RWPE2 (cell line): ENCODE measurements at regions not wholly inside any gene's neighbourhood (a gene's known extent, or its start where the extent isn't known, plus 50 kb on each side); places are given as distances from the start of the nearest gene placed in this dataset.

Experiments
- ATAC-seq: fragments of 200-7000 bp; cut with Tn5 transposase; 3 replicates; pipeline ENCODE4 v1.9.1; 2021; ENCODE audit warnings: low read depth
- DNase-seq: peaks from one replicate; pipeline ENCODE4 v3.0.0-alpha.2; 2020; ENCODE audit warnings: low spot score
- H3K27ac ChIP-seq: fragments of 450-650 bp; 2 replicates; pipeline ENCODE4 v1.5.1; 2017; ENCODE audit warnings: mild to moderate bottlenecking; ENCODE audit not compliant: poor library complexity, severe bottlenecking
- H3K27me3 ChIP-seq: fragments of 250-450 bp; sonication (Bioruptor Pico); 2 replicates; pipeline ENCODE4 v1.5.1; 2021; ENCODE audit warnings: mild to moderate bottlenecking, moderate library complexity; ENCODE audit not compliant: insufficient read depth, poor library complexity, severe bottlenecking
- H3K36me3 ChIP-seq: fragments of 250-450 bp; sonication (Bioruptor Pico); 2 replicates; pipeline ENCODE4 v1.5.1; 2020; ENCODE audit warnings: low read depth, mild to moderate bottlenecking, moderate library complexity
- H3K4me1 ChIP-seq: fragments of 250-450 bp; sonication (Bioruptor Pico); 2 replicates; pipeline ENCODE4 v1.5.1; 2021; ENCODE audit warnings: mild to moderate bottlenecking, moderate library complexity; ENCODE audit not compliant: insufficient read depth, poor library complexity, severe bottlenecking
- H3K4me3 ChIP-seq: fragments of 250-450 bp; sonication (Bioruptor Pico); 2 replicates; pipeline ENCODE4 v1.5.1; 2021; ENCODE audit warnings: mild to moderate bottlenecking, moderate library complexity; ENCODE audit not compliant: severe bottlenecking
- H3K9me3 ChIP-seq: fragments of 250-450 bp; sonication (Bioruptor Pico); 2 replicates; pipeline ENCODE4 v1.5.1; 2021; ENCODE audit warnings: mild to moderate bottlenecking, moderate library complexity; ENCODE audit not compliant: severe bottlenecking
- CTCF ChIP-seq: fragments of 450-650 bp; IDR thresholded peaks from one replicate; pipeline ENCODE4 v1.5.1; 2017; ENCODE audit warnings: mild to moderate bottlenecking, moderate library complexity; ENCODE audit not compliant: poor library complexity, severe bottlenecking

GRCh38 chr11:76298255-76298654, 82.7 kb downstream of the THAP12 start:
- ATAC-seq (no peak), DNase-seq (no peak)
- no peak overlapping the region for H3K27ac ChIP-seq
- H3K27me3 ChIP-seq: no peaks in the 10 kb centered on the region
- no peak for TF ChIP-seq CTCF
- H3K4me3 ChIP-seq: no peak overlapping the region
- H3K36me3 ChIP-seq: no peaks in the 10 kb centered on the region
- H3K4me1 ChIP-seq: no peaks in the 10 kb centered on the region
- H3K9me3 ChIP-seq: no peaks in the 10 kb centered on the region

- Histone ChIP-seq H3K36me3 (no peaks in the 10 kb centered on the region), H3K4me3 (no peak overlapping the region), H3K27me3 (no peaks in the 10 kb centered on the region), H3K9me3 (no peaks in the 10 kb centered on the region), H3K4me1 (no peaks in the 10 kb centered on the region), H3K27ac (no peak overlapping the region)
- no peak for TF ChIP-seq CTCF
- DNase-seq: no peak
- ATAC-seq: no peak
These were observed 84.0 kb downstream of the THAP12 start for GRCh38 chr11:76296731-76297542.

GRCh38 chr11:76293189-76293631, 86.9 kb upstream of the WNT11 start:
- H3K4me3 ChIP-seq: no peak overlapping the region
- H3K4me1 ChIP-seq: no peaks in the 10 kb centered on the region
- H3K9me3 ChIP-seq: no peaks in the 10 kb centered on the region
- H3K36me3 ChIP-seq: no peaks in the 10 kb centered on the region
- no peak for TF ChIP-seq CTCF
- H3K27me3 ChIP-seq: no peaks in the 10 kb centered on the region
- H3K27ac ChIP-seq: no peak overlapping the region
- DNase-seq (no peak), ATAC-seq (no peak)

- Histone ChIP-seq H3K4me3 (no peak overlapping the region), H3K27ac (no peak overlapping the region), H3K4me1 (no peaks in the 10 kb centered on the region), H3K36me3 (no peaks in the 10 kb centered on the region), H3K9me3 (no peaks in the 10 kb centered on the region), H3K27me3 (no peaks in the 10 kb centered on the region)
- ATAC-seq (no peak), DNase-seq (no peak)
- TF ChIP-seq CTCF: no peak
These were observed 86.4 kb upstream of the WNT11 start for GRCh38 chr11:76292583-76293188.
